WI38 (cell line): ENCODE measurements at regions not wholly inside any gene's neighbourhood (a gene's known extent, or its start where the extent isn't known, plus 50 kb on each side); places are given as distances from the start of the nearest gene placed in this dataset.

Source experiments
- H3K4me3 ChIP-seq: 2 replicates; pipeline ENCODE4 v1.5.1; 2011; ENCODE audit warnings: low read depth, mild to moderate bottlenecking, control low read depth, low read length
- CTCF ChIP-seq: IDR thresholded peaks from 2 replicates; pipeline ENCODE4 v1.5.1; 2012; ENCODE audit warnings: low read depth, mild to moderate bottlenecking, control low read depth, low read length

- H3K4me3 ChIP-seq, result no peak overlapping the region
- no peak for TF ChIP-seq CTCF
Observed at GRCh38 chr5:167552356-167552755, 739.1 kb upstream of the WWC1 start.

- TF ChIP-seq CTCF, result no peak
- H3K4me3 ChIP-seq, result no peak overlapping the region
Observed at GRCh38 chr5:167553511-167553910, 737.9 kb upstream of the WWC1 start.

GRCh38 chr5:167554564-167555290 lies 736.7 kb upstream of the WWC1 start:
- H3K4me3 ChIP-seq, result no peak overlapping the region
- TF ChIP-seq CTCF, result no peak

- TF ChIP-seq CTCF, result no peak
- H3K4me3 ChIP-seq, result no peak overlapping the region
Observed at GRCh38 chr5:167555565-167556166, 735.8 kb upstream of the WWC1 start.

- H3K4me3 ChIP-seq, result no peak overlapping the region
- no peak for TF ChIP-seq CTCF
Observed at GRCh38 chr5:167557359-167557758, 734.1 kb upstream of the WWC1 start.

- no peak overlapping the region for H3K4me3 ChIP-seq
- no peak for TF ChIP-seq CTCF
Observed at GRCh38 chr5:167561796-167562195, 729.6 kb upstream of the WWC1 start.

GRCh38 chr5:167564275-167564674 lies 727.2 kb upstream of the WWC1 start:
- TF ChIP-seq CTCF, result no peak
- H3K4me3 ChIP-seq, result no peak overlapping the region
